T-helper 1 cell treated with Interleukin-12 subunit alpha and Interleukin-12 subunit beta and Interleukin-4 antibody, amounts not matched to agents 30 ng/mL and 1 ng/mL, for 36 hours (primary cell): ENCODE measurements at regions not wholly inside any gene's neighbourhood (a gene's known extent, or its start where the extent isn't known, plus 50 kb on each side); places are given as distances from the start of the nearest gene placed in this dataset.
"Not testable (repeated sequence)": the region's sequence is repeated elsewhere in the genome, so short reads cannot be mapped to it uniquely, and the experiment has no call there.

Experiments
- intact Hi-C: fragments of 100-400 bp; cut with micrococcal nuclease; formaldehyde crosslinking; loops from one replicate; pipeline ENCODE4 v1.15.1; 2024

- intact Hi-C loops, result no loop called here
Observed at GRCh38 chr10:32217216-32217615, 129.7 kb downstream of the EPC1 start.

GRCh38 chr10:32213838-32214237 is 133.1 kb downstream of the EPC1 start:
- intact Hi-C loops, result not testable (repeated sequence)

GRCh38 chr10:32211046-32211363 is 136.0 kb downstream of the EPC1 start:
- intact Hi-C loops, result no loop called here

- intact Hi-C loops, result no loop called here
Observed at GRCh38 chr10:32210306-32211045, 136.5 kb downstream of the EPC1 start.

GRCh38 chr10:32208005-32208404 is 139.0 kb downstream of the EPC1 start:
- intact Hi-C loops, result not testable (repeated sequence)

GRCh38 chr10:32207544-32207943 is 139.4 kb downstream of the EPC1 start:
- intact Hi-C loops, result loop anchor here (1.0 kb wide), 5 partner anchors 16 to 345 kb away; no protein-coding TSS in a partner anchor

GRCh38 chr10:32205670-32206069 is 141.3 kb downstream of the EPC1 start:
- intact Hi-C loops, result no loop called here

- intact Hi-C loops, result no loop called here
Observed at GRCh38 chr10:32204606-32205005, 142.4 kb downstream of the EPC1 start.

GRCh38 chr10:32199714-32200394 is 143.6 kb upstream of the KIF5B start:
- intact Hi-C loops, result no loop called here

- intact Hi-C loops, result no loop called here
Observed at GRCh38 chr10:32197423-32197822, 141.2 kb upstream of the KIF5B start.

- intact Hi-C loops, result loop anchor here (1.0 to 5.0 kb wide), 6 partner anchors 16 to 817 kb away; partner anchors contain the start of gene CCDC7
Observed at GRCh38 chr10:32190890-32191491, 134.8 kb upstream of the KIF5B start.

GRCh38 chr10:32189400-32190084 is 133.3 kb upstream of the KIF5B start:
- intact Hi-C loops, result loop anchor here (5.0 kb wide), 2 partner anchors 68 to 258 kb away; partner anchors contain the start of gene CCDC7

- intact Hi-C loops, result not testable (repeated sequence)
Observed at GRCh38 chr10:32188601-32189000, 132.4 kb upstream of the KIF5B start.

- intact Hi-C loops, result no loop called here
Observed at GRCh38 chr10:32187686-32188085, 131.5 kb upstream of the KIF5B start.

- intact Hi-C loops, result not testable (repeated sequence)
Observed at GRCh38 chr10:32183652-32184051, 127.4 kb upstream of the KIF5B start.

- intact Hi-C loops, result no loop called here
Observed at GRCh38 chr10:32182476-32182875, 126.3 kb upstream of the KIF5B start.

- intact Hi-C loops, result no loop called here
Observed at GRCh38 chr10:32180390-32181280, 124.4 kb upstream of the KIF5B start.

- intact Hi-C loops, result no loop called here
Observed at GRCh38 chr10:32179836-32180235, 123.6 kb upstream of the KIF5B start.

GRCh38 chr10:32177594-32177993 is 121.4 kb upstream of the KIF5B start:
- intact Hi-C loops, result not testable (repeated sequence)

- intact Hi-C loops, result no loop called here
Observed at GRCh38 chr10:32175629-32176028, 119.4 kb upstream of the KIF5B start.
